ENCODE measurements at regions not wholly inside any gene's neighbourhood (a gene's known extent, or its start where the extent isn't known, plus 50 kb on each side); places are given as distances from the start of the nearest gene placed in this dataset.

- no peak for TF ChIP-seq POLR2A (IDR thresholded peaks at IDR 0.05)
- TF ChIP-seq, protein P1, sequence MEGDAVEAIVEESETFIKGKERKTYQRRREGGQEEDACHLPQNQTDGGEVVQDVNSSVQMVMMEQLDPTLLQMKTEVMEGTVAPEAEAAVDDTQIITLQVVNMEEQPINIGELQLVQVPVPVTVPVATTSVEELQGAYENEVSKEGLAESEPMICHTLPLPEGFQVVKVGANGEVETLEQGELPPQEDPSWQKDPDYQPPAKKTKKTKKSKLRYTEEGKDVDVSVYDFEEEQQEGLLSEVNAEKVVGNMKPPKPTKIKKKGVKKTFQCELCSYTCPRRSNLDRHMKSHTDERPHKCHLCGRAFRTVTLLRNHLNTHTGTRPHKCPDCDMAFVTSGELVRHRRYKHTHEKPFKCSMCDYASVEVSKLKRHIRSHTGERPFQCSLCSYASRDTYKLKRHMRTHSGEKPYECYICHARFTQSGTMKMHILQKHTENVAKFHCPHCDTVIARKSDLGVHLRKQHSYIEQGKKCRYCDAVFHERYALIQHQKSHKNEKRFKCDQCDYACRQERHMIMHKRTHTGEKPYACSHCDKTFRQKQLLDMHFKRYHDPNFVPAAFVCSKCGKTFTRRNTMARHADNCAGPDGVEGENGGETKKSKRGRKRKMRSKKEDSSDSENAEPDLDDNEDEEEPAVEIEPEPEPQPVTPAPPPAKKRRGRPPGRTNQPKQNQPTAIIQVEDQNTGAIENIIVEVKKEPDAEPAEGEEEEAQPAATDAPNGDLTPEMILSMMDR (IDR thresholded peaks at IDR 0.05) = no peak
- DNase-seq = no peak
- Histone ChIP-seq H3K36me3 (no peaks in the 10 kb centered on the region), H3K4me1 (no peaks in the 10 kb centered on the region), H3K9me3 (no peaks in the 10 kb centered on the region), H3K27ac (no peak overlapping the region), H3K27me3 (no peaks in the 10 kb centered on the region), H3K4me3 (no peak overlapping the region)
- 24 to 59% methylated on average over 1 of the region's 1 CpG for WGBS, 2 donors
- intact Hi-C loops (cut with DNase I) = no loop called here
Observed at GRCh38 chr3:118080889-118081288, 953.8 kb downstream of the IGSF11 start.

DNA sequence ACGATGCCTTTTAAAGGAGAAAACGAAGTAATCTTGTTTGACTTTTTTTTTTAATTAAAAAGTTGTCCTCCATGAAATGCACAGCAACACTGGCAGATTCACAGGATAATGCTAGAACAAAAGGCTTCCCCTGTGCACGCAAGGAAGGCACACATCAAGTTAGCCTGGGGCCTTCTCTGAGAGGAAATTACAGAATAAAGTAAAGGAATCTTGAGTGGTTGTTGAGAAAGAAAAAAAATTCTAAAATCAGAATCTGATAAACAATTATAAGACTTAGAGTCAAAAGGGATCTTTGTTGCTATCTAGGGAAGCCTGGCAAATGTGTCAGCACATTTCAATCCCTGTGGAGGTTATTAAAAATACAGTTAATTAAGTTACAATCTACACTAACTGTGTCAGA is 946.0 kb downstream of the IGSF11 start:
- Histone ChIP-seq H3K4me3 (no peak overlapping the region), H3K9me3 (peaks cover 0 to 15% (median 5%) of the 10 kb centered on the region in 3 donors), H3K27me3 (no peaks in the 10 kb centered on the region), H3K36me3 (no peaks in the 10 kb centered on the region), H3K27ac (no peak overlapping the region), H3K4me1 (no peaks in the 10 kb centered on the region)
- 40 to 52% methylated on average over 3 of the region's 3 CpGs for WGBS, 2 donors
- no peak for TF ChIP-seq POLR2A (IDR thresholded peaks at IDR 0.05)
- DNase-seq = no peak
- intact Hi-C loops (cut with DNase I) = no loop called here

DNA sequence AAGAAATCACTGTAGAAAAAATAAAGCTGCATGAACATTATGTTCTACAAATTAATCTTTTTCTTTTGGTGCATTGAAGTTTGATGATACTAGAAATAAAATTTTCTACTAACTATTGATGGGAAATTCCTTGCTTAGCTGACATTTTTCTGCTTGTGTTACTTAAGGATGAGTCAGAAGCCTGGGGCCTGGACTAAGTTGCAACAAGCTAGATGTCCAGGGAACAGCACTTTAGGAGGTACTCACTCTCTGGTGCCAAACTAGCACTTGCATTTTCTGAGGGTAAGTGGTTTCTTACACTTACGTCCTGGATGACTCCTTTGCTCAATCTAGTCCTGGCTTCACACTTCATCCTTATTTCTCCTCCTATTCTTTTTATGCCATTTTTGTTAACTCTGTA is 945.1 kb downstream of the IGSF11 start:
- no peak for DNase-seq
- Histone ChIP-seq H3K9me3 (peaks cover 0 to 20% (median 5%) of the 10 kb centered on the region in 3 donors), H3K27me3 (no peaks in the 10 kb centered on the region), H3K36me3 (no peaks in the 10 kb centered on the region), H3K4me1 (no peaks in the 10 kb centered on the region), H3K27ac (no peak overlapping the region), H3K4me3 (no peak overlapping the region)
- 28 to 31% methylated on average over 1 of the region's 1 CpG for WGBS, 2 donors
- TF ChIP-seq POLR2A (IDR thresholded peaks at IDR 0.05) = no peak
- TF ChIP-seq, protein P1 (IDR thresholded peaks at IDR 0.05) = no peak
- intact Hi-C loops (cut with DNase I) = no loop called here

- no peak for TF ChIP-seq POLR2A (IDR thresholded peaks at IDR 0.05)
- H3K4me3 ChIP-seq = no peak overlapping the region
- H3K27ac ChIP-seq = no peak overlapping the region
- intact Hi-C loops (cut with DNase I) = no loop called here
- WGBS, 2 donors = 82 to 83% methylated on average over 2 of the region's 2 CpGs
- peaks cover 0 to 4% (median 0%) of the 10 kb centered on the region in 3 donors for H3K4me1 ChIP-seq
- no peaks in the 10 kb centered on the region for H3K27me3 ChIP-seq
- no peaks in the 10 kb centered on the region for H3K36me3 ChIP-seq
- peaks cover 0 to 20% (median 5%) of the 10 kb centered on the region in 3 donors for H3K9me3 ChIP-seq
- DNase-seq = no peak
Observed at GRCh38 chr3:118097226-118097625, 937.4 kb downstream of the IGSF11 start.

GRCh38 chr3:118097660-118098059 is 937.0 kb downstream of the IGSF11 start:
- WGBS, 2 donors = 65 to 93% methylated on average over 1 of the region's 1 CpG
- peaks cover 0 to 16% (median 5%) of the 10 kb centered on the region in 3 donors for H3K9me3 ChIP-seq
- TF ChIP-seq POLR2A (IDR thresholded peaks at IDR 0.05) = no peak
- TF ChIP-seq, protein P1 (IDR thresholded peaks at IDR 0.05) = no peak
- no peak overlapping the region for H3K4me3 ChIP-seq
- no peaks in the 10 kb centered on the region for H3K36me3 ChIP-seq
- intact Hi-C loops (cut with DNase I) = no loop called here
- no peak for DNase-seq
- H3K27me3 ChIP-seq = no peaks in the 10 kb centered on the region
- H3K4me1 ChIP-seq = peaks cover 0 to 4% (median 0%) of the 10 kb centered on the region in 3 donors
- H3K27ac ChIP-seq = no peak overlapping the region

DNA sequence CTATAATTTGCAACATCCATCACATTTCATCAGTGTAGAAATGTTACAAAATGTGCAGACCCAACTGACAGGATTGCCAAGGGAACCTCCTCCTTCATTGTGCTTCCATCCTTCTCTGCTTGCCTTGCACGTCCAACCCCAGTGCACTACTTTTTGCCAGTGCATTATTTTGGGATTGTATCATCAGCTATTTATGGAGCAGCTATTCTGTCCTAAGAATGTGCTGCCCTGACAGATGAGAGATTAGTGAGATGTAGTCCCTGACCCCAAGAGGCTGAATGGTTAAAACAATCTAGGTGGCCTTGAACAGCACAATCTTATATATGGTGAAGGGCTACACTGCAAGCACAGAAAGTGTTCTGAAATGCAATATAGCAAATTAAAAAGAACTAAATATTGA is 935.8 kb downstream of the IGSF11 start:
- Histone ChIP-seq H3K4me3 (no peak overlapping the region), H3K4me1 (peaks cover 0 to 4% (median 0%) of the 10 kb centered on the region in 3 donors), H3K27ac (no peak overlapping the region), H3K9me3 (peaks cover 0 to 5% (median 0%) of the 10 kb centered on the region in 3 donors), H3K27me3 (no peaks in the 10 kb centered on the region), H3K36me3 (no peaks in the 10 kb centered on the region)
- 31 to 62% methylated on average over 1 of the region's 1 CpG for WGBS, 2 donors
- intact Hi-C loops (cut with DNase I) = no loop called here
- no peak for DNase-seq
- TF ChIP-seq, protein P1 (IDR thresholded peaks at IDR 0.05) = no peak
- no peak for TF ChIP-seq POLR2A (IDR thresholded peaks at IDR 0.05)
